Ovary (tissue), 7 donors: ENCODE measurements at regions not wholly inside any gene's neighbourhood (a gene's known extent, or its start where the extent isn't known, plus 50 kb on each side); places are given as distances from the start of the nearest gene placed in this dataset.

ENCODE experiments used
- DNase-seq, 5 donors: peaks; one replicate each; pipeline ENCODE4 v3.0.0-alpha.2; 2019 to 2020
- H3K27ac ChIP-seq, 2 donors: fragments of 200-600 bp; one replicate each; pipeline versions ENCODE4 v1.5.1 to v1.8.0; 2019 to 2022
- H3K27me3 ChIP-seq: fragments of 200-600 bp; one replicate; pipeline ENCODE4 v1.8.0; 2022
- H3K36me3 ChIP-seq: fragments of 200-600 bp; sonication (generic); one replicate; pipeline ENCODE4 v1.5.1; 2019
- H3K4me1 ChIP-seq: one replicate; pipeline ENCODE4 v1.8.1; 2013; ENCODE audit warnings: mild to moderate bottlenecking, moderate library complexity; ENCODE audit not compliant: insufficient read depth
- H3K4me3 ChIP-seq: fragments of 200-600 bp; sonication (generic); one replicate; pipeline ENCODE4 v1.5.1; 2017
- H3K9me3 ChIP-seq, 2 donors: fragments of 200-600 bp in 1 of 2; sonication (generic) in 1 of 2; one replicate each; pipeline versions ENCODE4 v1.5.1 to v1.8.1; 2013 to 2019; ENCODE audit warnings: mild to moderate bottlenecking in 1 of 2, moderate library complexity in 1 of 2
- EP300 ChIP-seq: sonication (generic); formaldehyde crosslinking; IDR thresholded peaks from one replicate; pipeline ENCODE4 v1.6.1; 2017; ENCODE audit warnings: antibody characterized with exemption
- POLR2A ChIP-seq: fragments of 450-650 bp; IDR thresholded peaks from one replicate; pipeline ENCODE4 v1.6.1; 2017; ENCODE audit warnings: antibody characterized with exemption, mild to moderate bottlenecking, moderate library complexity
- WGBS, 3 donors: extraction: QIAGEN DNeasy Blood & Tissue Kit in 1 of 3; methylation state at CpG; one replicate each; pipeline versions ENCODE4 v1.1.5 to v1.1.7; 2013 to 2017; 5-methylcytosine and 5-hydroxymethylcytosine counted together
- intact Hi-C, 4 donors: fragments of 100-400 bp; cut with DNase I; formaldehyde crosslinking; loops; one replicate each; pipeline versions ENCODE4 v1.11.0 to v1.15.1; 2022 to 2023
- TF ChIP-seq, protein P1 (sequence below), 3 donors: fragments of 450-650 bp in 2 of 3; fragments of 200-600 bp in 1 of 3; IDR thresholded peaks; one replicate each; pipeline versions ENCODE4 v1.5.1 to v1.8.0; 2016 to 2022; ENCODE audit warnings: antibody characterized with exemption in 3 of 3, mild to moderate bottlenecking in 1 of 3
- donor health status: DM: no; HTN: no; CAD: no; lungs with moderate emphysema.
- donor health status: DM: no; HTN: no; CAD: no.
- donor health status: Bipolar disorder and iron deficiency.
- donor health status: DM: no; HTN: no; CAD: no.
- donor health status: DM: yes; HTN: yes; CAD: no.

DNA sequence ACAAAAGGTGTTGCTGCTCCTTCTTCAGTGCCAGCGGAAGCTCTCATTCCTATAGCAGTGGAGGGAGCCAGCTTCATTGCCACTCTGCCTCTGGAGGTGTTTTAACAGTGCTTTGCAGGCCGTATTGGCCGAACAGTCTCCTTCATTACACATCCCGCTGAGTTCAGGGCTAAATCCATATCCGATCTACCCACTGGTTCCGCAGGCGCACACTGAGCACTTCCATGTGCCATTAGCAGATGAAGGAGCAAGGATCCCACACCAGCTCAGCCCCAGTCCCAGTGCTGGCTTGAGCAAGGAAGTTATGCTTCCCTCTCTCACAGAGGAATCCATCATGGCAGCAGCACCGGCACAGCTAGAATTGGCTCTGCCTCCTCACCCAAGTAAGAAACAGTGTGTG is 121.2 kb upstream of the IRX2 start:
- Histone ChIP-seq H3K9me3 (no peaks in the 10 kb centered on the region), H3K36me3 (no peaks in the 10 kb centered on the region), H3K4me3 (no peak overlapping the region), H3K27ac (no peak overlapping the region), H3K27me3 (no peaks in the 10 kb centered on the region), H3K4me1 (no peaks in the 10 kb centered on the region)
- 76 to 87% (median 87%) methylated on average over 8 of the region's 8 CpGs for WGBS, 3 donors
- DNase-seq, result no peak
- intact Hi-C loops, result no loop called here
- TF ChIP-seq POLR2A, result no peak

DNA sequence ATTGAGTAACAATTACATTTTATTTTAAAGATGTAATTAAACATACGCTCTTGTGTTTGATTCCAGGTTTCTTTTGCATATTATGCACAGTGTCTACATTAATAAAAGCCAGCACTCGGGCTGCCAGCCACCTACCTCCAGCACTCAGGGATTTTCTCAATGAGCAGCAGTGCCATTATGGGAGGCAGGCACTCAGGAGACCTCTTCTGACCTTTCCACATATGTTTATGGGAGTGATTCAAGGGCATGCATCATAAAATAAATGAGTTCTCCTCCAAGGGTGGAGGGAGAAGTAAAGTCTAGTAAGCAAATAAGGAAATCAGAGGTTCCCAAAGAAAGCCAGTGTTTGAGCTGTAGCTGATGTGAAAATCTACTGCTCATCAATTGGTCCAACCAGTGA is 119.8 kb upstream of the IRX2 start:
- no peak overlapping the region for H3K27ac ChIP-seq
- no peaks in the 10 kb centered on the region for H3K4me1 ChIP-seq
- 51 to 57% (median 53%) methylated on average over 2 of the region's 2 CpGs for WGBS, 3 donors
- H3K27me3 ChIP-seq, result no peaks in the 10 kb centered on the region
- no peak overlapping the region for H3K4me3 ChIP-seq
- no peak for DNase-seq
- no peaks in the 10 kb centered on the region for H3K9me3 ChIP-seq
- TF ChIP-seq EP300, result no peak
- intact Hi-C loops, result no loop called here
- H3K36me3 ChIP-seq, result no peaks in the 10 kb centered on the region

DNA sequence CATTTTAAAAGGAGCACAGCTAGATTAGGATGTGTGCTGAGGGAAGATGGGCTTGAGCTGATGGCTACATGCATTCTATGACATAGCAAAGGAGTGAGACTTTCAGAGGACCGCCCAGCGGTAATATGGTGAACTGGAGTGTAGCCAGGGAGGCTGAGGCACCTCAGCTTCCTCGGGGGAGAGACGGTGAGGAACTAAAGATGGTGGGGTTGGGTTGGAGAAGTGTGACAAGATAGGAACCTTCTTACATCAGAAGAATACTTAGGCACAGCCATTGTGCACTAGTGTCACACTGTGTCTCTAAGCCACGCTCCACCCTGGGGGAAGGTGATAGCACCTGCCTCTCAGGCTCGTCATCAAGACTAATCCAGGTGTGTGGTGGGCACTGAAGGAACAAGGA is 118.0 kb upstream of the IRX2 start:
- no peak overlapping the region for H3K4me3 ChIP-seq
- no peak for TF ChIP-seq POLR2A
- TF ChIP-seq, protein P1, sequence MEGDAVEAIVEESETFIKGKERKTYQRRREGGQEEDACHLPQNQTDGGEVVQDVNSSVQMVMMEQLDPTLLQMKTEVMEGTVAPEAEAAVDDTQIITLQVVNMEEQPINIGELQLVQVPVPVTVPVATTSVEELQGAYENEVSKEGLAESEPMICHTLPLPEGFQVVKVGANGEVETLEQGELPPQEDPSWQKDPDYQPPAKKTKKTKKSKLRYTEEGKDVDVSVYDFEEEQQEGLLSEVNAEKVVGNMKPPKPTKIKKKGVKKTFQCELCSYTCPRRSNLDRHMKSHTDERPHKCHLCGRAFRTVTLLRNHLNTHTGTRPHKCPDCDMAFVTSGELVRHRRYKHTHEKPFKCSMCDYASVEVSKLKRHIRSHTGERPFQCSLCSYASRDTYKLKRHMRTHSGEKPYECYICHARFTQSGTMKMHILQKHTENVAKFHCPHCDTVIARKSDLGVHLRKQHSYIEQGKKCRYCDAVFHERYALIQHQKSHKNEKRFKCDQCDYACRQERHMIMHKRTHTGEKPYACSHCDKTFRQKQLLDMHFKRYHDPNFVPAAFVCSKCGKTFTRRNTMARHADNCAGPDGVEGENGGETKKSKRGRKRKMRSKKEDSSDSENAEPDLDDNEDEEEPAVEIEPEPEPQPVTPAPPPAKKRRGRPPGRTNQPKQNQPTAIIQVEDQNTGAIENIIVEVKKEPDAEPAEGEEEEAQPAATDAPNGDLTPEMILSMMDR (IDR thresholded peaks at IDR 0.05), result no peak
- no peak for TF ChIP-seq EP300
- H3K4me1 ChIP-seq, result no peaks in the 10 kb centered on the region
- intact Hi-C loops, result no loop called here
- no peaks in the 10 kb centered on the region for H3K9me3 ChIP-seq
- no peak overlapping the region for H3K27ac ChIP-seq
- H3K27me3 ChIP-seq, result no peaks in the 10 kb centered on the region
- no peaks in the 10 kb centered on the region for H3K36me3 ChIP-seq
- no peak for DNase-seq
- 66 to 83% (median 76%) methylated on average over 6 of the region's 6 CpGs for WGBS, 3 donors

DNA sequence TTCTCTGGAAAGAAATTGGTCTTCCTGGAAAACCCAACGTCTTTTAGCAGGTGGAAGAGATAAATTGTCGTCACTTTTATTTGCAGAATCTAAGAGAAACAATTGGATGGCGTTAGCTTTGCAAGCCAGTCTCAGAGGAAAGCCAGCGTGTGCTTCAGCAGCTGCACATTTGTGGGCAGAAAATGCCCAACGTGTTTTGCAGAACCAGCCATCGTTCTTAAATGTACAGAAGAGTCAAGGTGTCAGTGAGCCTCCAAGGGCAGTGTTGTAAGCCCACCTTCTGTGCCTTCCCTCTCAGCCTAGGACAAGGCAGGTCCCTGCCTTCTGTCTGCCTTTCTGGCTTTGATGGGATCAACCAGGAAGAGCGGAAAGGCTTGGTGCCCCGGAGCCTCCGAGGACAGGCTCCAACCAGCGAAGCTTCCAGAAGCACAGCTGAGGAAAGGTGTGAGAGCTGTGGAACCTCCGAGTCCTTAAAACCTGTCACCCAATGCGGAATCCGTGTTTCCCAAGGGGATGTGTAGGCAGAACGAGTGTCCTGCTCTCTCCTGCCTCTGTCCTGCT is 116.0 kb upstream of the IRX2 start:
- H3K27me3 ChIP-seq, result no peaks in the 10 kb centered on the region
- H3K4me1 ChIP-seq, result no peaks in the 10 kb centered on the region
- H3K27ac ChIP-seq, result no peak overlapping the region
- DNase-seq, result no peak
- intact Hi-C loops, result no loop called here
- no peak overlapping the region for H3K4me3 ChIP-seq
- no peaks in the 10 kb centered on the region for H3K9me3 ChIP-seq
- no peaks in the 10 kb centered on the region for H3K36me3 ChIP-seq
- TF ChIP-seq EP300 (no peak), POLR2A (no peak)
- TF ChIP-seq, protein P1 (IDR thresholded peaks at IDR 0.05), result no peak
- WGBS, 3 donors, result 63 to 77% (median 76%) methylated on average over 14 of the region's 14 CpGs

DNA sequence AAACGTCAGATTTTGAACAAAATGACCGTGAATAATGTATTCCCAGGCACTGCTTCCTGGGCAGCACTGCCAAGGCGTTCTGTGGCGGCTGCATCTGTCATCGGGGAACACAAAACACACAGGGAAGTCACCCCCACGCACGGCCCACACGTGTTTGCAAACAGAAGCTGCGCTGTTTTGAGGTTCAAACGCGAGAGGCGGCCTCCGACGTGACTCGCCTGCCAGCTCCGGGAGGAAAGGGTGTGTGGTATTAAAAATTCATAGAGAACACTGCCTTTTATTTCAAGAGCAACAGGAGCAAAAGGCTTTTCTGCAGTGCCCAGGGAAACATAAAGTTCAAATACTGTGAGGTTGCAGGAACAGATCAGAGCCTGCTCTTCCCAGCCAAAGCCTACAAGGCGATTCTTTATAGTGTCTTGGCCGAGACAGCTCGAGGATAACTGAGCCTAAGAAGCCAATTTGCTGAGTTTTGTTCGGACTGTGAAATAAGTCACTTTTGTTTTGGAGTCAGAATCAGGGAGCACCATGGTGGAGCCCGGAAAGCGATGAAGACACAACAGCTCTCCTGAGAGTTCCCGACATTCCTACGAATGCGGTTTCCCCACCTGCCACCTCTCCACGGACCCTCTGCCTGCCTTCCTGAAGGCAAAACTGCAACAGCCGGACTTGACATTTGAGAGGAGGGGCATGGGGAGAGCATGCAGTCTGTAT is 115.3 kb upstream of the IRX2 start:
- H3K36me3 ChIP-seq, result no peaks in the 10 kb centered on the region
- H3K9me3 ChIP-seq, result no peaks in the 10 kb centered on the region
- WGBS, 3 donors, result 78 to 84% (median 82%) methylated on average over 27 of the region's 27 CpGs
- no peaks in the 10 kb centered on the region for H3K4me1 ChIP-seq
- no peak for DNase-seq
- no peaks in the 10 kb centered on the region for H3K27me3 ChIP-seq
- intact Hi-C loops, result no loop called here
- TF ChIP-seq EP300, result no peak
- no peak for TF ChIP-seq POLR2A
- TF ChIP-seq, protein P1 (IDR thresholded peaks at IDR 0.05), result no peak
- no peak overlapping the region for H3K27ac ChIP-seq
- H3K4me3 ChIP-seq, result no peak overlapping the region
